ENCODE measurements at regions not wholly inside any gene's neighbourhood (a gene's known extent, or its start where the extent isn't known, plus 50 kb on each side); places are given as distances from the start of the nearest gene placed in this dataset.

DNA sequence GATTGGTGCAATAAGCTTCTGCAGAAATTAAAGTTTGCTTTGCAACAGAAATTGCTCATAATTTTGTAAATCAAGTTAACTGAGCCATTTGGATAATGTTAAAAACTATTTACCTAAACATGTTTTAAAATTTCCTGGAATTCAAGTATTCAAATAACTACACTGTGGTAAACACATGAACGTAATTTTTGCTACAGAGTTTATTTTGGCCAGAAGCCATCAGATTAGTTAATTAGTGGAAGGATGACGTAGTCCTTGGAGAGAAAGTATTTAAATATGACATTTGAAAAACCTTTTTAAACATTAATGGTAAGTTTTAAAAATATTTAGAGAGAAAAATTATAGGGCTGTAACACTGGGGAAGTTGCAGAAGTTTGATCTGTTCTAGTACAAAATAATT is 121.2 kb upstream of the UST start:
- Histone ChIP-seq H3K9me3 (ENCODE audit: insufficient read depth, low read length) (no peaks in the 10 kb centered on the region), H4K20me1 (ENCODE audit: low read depth, low read length) (no peaks in the 10 kb centered on the region), H3K9me2 (replicated peaks; ENCODE audit: insufficient read depth, low read length) (no peaks in the 10 kb centered on the region), H2AFZ (ENCODE audit: low read depth, low read length, severe bottlenecking) (no peak overlapping the region), H3K27me3 (ENCODE audit: low read length) (no peaks in the 10 kb centered on the region), H3K36me3 (ENCODE audit: low read length) (no peaks in the 10 kb centered on the region), H3K4me2 (ENCODE audit: low read depth, low read length, poor library complexity, severe bottlenecking) (no peak overlapping the region), H3K79me2 (ENCODE audit: insufficient read depth, low read length) (no peaks in the 10 kb centered on the region), H3F3A (ENCODE audit: insufficient read depth) (no peaks in the 10 kb centered on the region), H3K27ac (ENCODE audit: low read depth, low read length) (no peak overlapping the region), H3K9ac (ENCODE audit: low read length) (no peak overlapping the region), H3K4me3 (ENCODE audit: insufficient read depth, low read length, poor library complexity, severe bottlenecking) (no peak overlapping the region)
- no peak for TF ChIP-seq EZH2phosphoT487 (conservative IDR thresholded peaks at IDR 0.05; ENCODE audit: low read length)
- TF ChIP-seq CTCF (IDR thresholded peaks at IDR 0.05; ENCODE audit: insufficient read depth, low read length, poor library complexity, severe bottlenecking): no peak

- no peaks in the 10 kb centered on the region for H3K9me3 ChIP-seq (ENCODE audit: insufficient read depth, low read length)
- no peak overlapping the region for H3K4me3 ChIP-seq (ENCODE audit: insufficient read depth, low read length, poor library complexity, severe bottlenecking)
- H2AFZ ChIP-seq (ENCODE audit: low read depth, low read length, severe bottlenecking): no peak overlapping the region
- H4K20me1 ChIP-seq (ENCODE audit: low read depth, low read length): no peaks in the 10 kb centered on the region
- no peaks in the 10 kb centered on the region for H3K9me2 ChIP-seq (replicated peaks; ENCODE audit: insufficient read depth, low read length)
- H3K27me3 ChIP-seq (ENCODE audit: low read length): no peaks in the 10 kb centered on the region
- H3K36me3 ChIP-seq (ENCODE audit: low read length): no peaks in the 10 kb centered on the region
- H3K79me2 ChIP-seq (ENCODE audit: insufficient read depth, low read length): no peaks in the 10 kb centered on the region
- no peak overlapping the region for H3K4me2 ChIP-seq (ENCODE audit: low read depth, low read length, poor library complexity, severe bottlenecking)
- H3K9ac ChIP-seq (ENCODE audit: low read length): no peak overlapping the region
- no peaks in the 10 kb centered on the region for H3F3A ChIP-seq (ENCODE audit: insufficient read depth)
- no peak for TF ChIP-seq CTCF (IDR thresholded peaks at IDR 0.05; ENCODE audit: insufficient read depth, low read length, poor library complexity, severe bottlenecking)
- no peak for TF ChIP-seq EZH2phosphoT487 (conservative IDR thresholded peaks at IDR 0.05; ENCODE audit: low read length)
- H3K27ac ChIP-seq (ENCODE audit: low read depth, low read length): no peak overlapping the region
Measured at GRCh38 chr6:148628251-148628650, 118.6 kb upstream of the UST start.

- no peak overlapping the region for H3K4me2 ChIP-seq (ENCODE audit: low read depth, low read length, poor library complexity, severe bottlenecking)
Measured at GRCh38 chr6:148629181-148629580, 117.6 kb upstream of the UST start.

More at GRCh38 chr6:148629181-148629580, 117.6 kb upstream of the UST start:
- TF ChIP-seq CTCF (IDR thresholded peaks at IDR 0.05; ENCODE audit: insufficient read depth, low read length, poor library complexity, severe bottlenecking) (no peak), EZH2phosphoT487 (conservative IDR thresholded peaks at IDR 0.05; ENCODE audit: low read length) (no peak)
- Histone ChIP-seq H4K20me1 (ENCODE audit: low read depth, low read length) (no peaks in the 10 kb centered on the region), H3F3A (ENCODE audit: insufficient read depth) (no peaks in the 10 kb centered on the region), H3K9me2 (replicated peaks; ENCODE audit: insufficient read depth, low read length) (no peaks in the 10 kb centered on the region), H2AFZ (ENCODE audit: low read depth, low read length, severe bottlenecking) (no peak overlapping the region), H3K36me3 (ENCODE audit: low read length) (no peaks in the 10 kb centered on the region), H3K4me3 (ENCODE audit: insufficient read depth, low read length, poor library complexity, severe bottlenecking) (no peak overlapping the region), H3K27ac (ENCODE audit: low read depth, low read length) (no peak overlapping the region), H3K27me3 (ENCODE audit: low read length) (no peaks in the 10 kb centered on the region), H3K9ac (ENCODE audit: low read length) (no peak overlapping the region), H3K79me2 (ENCODE audit: insufficient read depth, low read length) (no peaks in the 10 kb centered on the region), H3K9me3 (ENCODE audit: insufficient read depth, low read length) (no peaks in the 10 kb centered on the region)
